Ovary (tissue), 3 donors: ENCODE measurements at regions not wholly inside any gene's neighbourhood (a gene's known extent, or its start where the extent isn't known, plus 50 kb on each side); places are given as distances from the start of the nearest gene placed in this dataset.

Source experiments
- CTCF ChIP-seq, 3 donors: fragments of 450-650 bp in 2 of 3; fragments of 200-600 bp in 1 of 3; IDR thresholded peaks; one replicate each; pipeline versions ENCODE4 v1.5.1 to v1.8.0; 2016 to 2022; ENCODE audit warnings: antibody characterized with exemption in 3 of 3, mild to moderate bottlenecking in 1 of 3
- EP300 ChIP-seq: sonication (generic); formaldehyde crosslinking; IDR thresholded peaks from one replicate; pipeline ENCODE4 v1.6.1; 2017; ENCODE audit warnings: antibody characterized with exemption
- POLR2A ChIP-seq: fragments of 450-650 bp; IDR thresholded peaks from one replicate; pipeline ENCODE4 v1.6.1; 2017; ENCODE audit warnings: antibody characterized with exemption, mild to moderate bottlenecking, moderate library complexity
- donor health status: DM: no; HTN: no; CAD: no.

GRCh38 chr12:115646210-115646609 is 631.3 kb downstream of the MED13L start:
- TF ChIP-seq CTCF (IDR thresholded peaks at IDR 0.05) (no peak), POLR2A (no peak), EP300 (no peak)
